ENCODE measurements at regions not wholly inside any gene's neighbourhood (a gene's known extent, or its start where the extent isn't known, plus 50 kb on each side); places are given as distances from the start of the nearest gene placed in this dataset.

GRCh38 chr7:67523713-67524112 lies 527.1 kb downstream of the TYW1 start:
- Histone ChIP-seq H3K36me3 (no peaks in the 10 kb centered on the region), H3K27ac (no peak overlapping the region), H3K9me3 (no peaks in the 10 kb centered on the region), H3K4me1 (no peaks in the 10 kb centered on the region), H3K27me3 (no peaks in the 10 kb centered on the region), H3K4me3 (no peak overlapping the region)
- 67% methylated on average over 3 of the region's 4 CpGs for WGBS (ENCODE audit: insufficient coverage, low coverage, low lambda C conversion rate, missing lambda C conversion rate)
- intact Hi-C loops (cut with DNase I) = no loop called here
- TF ChIP-seq POLR2A (IDR thresholded peaks at IDR 0.05) (no peak), CTCF (IDR thresholded peaks at IDR 0.05) (no peak)
- ATAC-seq = no peak
- no peak for DNase-seq

- 44% methylated on average over 3 of the region's 4 CpGs for WGBS (ENCODE audit: insufficient coverage, low coverage, low lambda C conversion rate, missing lambda C conversion rate)
- H3K27ac ChIP-seq = no peak overlapping the region
- no peaks in the 10 kb centered on the region for H3K4me1 ChIP-seq
- H3K4me3 ChIP-seq = no peak overlapping the region
- H3K9me3 ChIP-seq = no peaks in the 10 kb centered on the region
- H3K27me3 ChIP-seq = no peaks in the 10 kb centered on the region
- intact Hi-C loops (cut with DNase I) = no loop called here
- DNase-seq = no peak
- TF ChIP-seq POLR2A (IDR thresholded peaks at IDR 0.05) (no peak), CTCF (IDR thresholded peaks at IDR 0.05) (no peak)
- ATAC-seq = no peak
- H3K36me3 ChIP-seq = no peaks in the 10 kb centered on the region
Measured at GRCh38 chr7:67525588-67525987, 529.0 kb downstream of the TYW1 start.

- Histone ChIP-seq H3K27me3 (no peaks in the 10 kb centered on the region), H3K9me3 (no peaks in the 10 kb centered on the region), H3K27ac (no peak overlapping the region), H3K36me3 (no peaks in the 10 kb centered on the region), H3K4me3 (no peak overlapping the region), H3K4me1 (no peaks in the 10 kb centered on the region)
- 59% methylated on average over 7 of the region's 8 CpGs for WGBS (ENCODE audit: insufficient coverage, low coverage, low lambda C conversion rate, missing lambda C conversion rate)
- intact Hi-C loops (cut with DNase I) = no loop called here
- ATAC-seq (no peak), DNase-seq (no peak)
- TF ChIP-seq CTCF (IDR thresholded peaks at IDR 0.05) = no peak
- TF ChIP-seq POLR2A (IDR thresholded peaks at IDR 0.05) = no peak
Measured at GRCh38 chr7:67535241-67535989, 538.8 kb downstream of the TYW1 start.

- Histone ChIP-seq H3K4me3 (no peak overlapping the region), H3K4me1 (no peaks in the 10 kb centered on the region), H3K27ac (no peak overlapping the region), H3K36me3 (no peaks in the 10 kb centered on the region), H3K27me3 (no peaks in the 10 kb centered on the region), H3K9me3 (no peaks in the 10 kb centered on the region)
- ATAC-seq (no peak), DNase-seq (no peak)
- TF ChIP-seq POLR2A (IDR thresholded peaks at IDR 0.05) (no peak), CTCF (IDR thresholded peaks at IDR 0.05) (no peak)
- 88% methylated on average over 7 of the region's 8 CpGs for WGBS (ENCODE audit: insufficient coverage, low coverage, low lambda C conversion rate, missing lambda C conversion rate)
- intact Hi-C loops (cut with DNase I) = no loop called here
Measured at GRCh38 chr7:67542916-67543315, 546.3 kb downstream of the TYW1 start.
